Stimulated activated CD4-positive, alpha-beta T cell treated with anti-CD3 and anti-CD28 coated beads, Interleukin-4, amount 100 ng/mL, for 24 hours (primary cell): ENCODE measurements at regions not wholly inside any gene's neighbourhood (a gene's known extent, or its start where the extent isn't known, plus 50 kb on each side); places are given as distances from the start of the nearest gene placed in this dataset.

ENCODE experiments used
- DNase-seq: peaks from one replicate; pipeline ENCODE4 v3.0.0-alpha.2; 2020

DNA sequence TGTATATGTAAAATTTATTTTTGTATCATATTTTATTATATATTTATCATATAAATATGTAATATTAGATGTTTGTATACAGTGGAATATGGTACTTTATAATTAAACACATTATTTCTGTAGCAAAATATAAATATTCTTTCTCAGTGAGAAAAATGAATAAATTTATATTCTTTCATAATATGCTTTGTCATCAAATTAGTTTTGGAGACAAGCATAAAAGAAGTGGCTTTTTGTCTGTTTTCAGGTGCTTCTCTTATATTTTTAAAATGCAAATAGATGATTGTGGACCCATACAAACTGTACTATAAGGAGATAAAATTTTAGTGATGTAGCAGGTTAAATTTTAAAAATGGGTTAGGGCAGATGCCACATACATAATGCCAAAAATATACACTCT lies 222.4 kb upstream of the CNTN5 start:
- no peak for DNase-seq

- DNase-seq: no peak
Measured at GRCh38 chr11:98800696-98801095, 220.1 kb upstream of the CNTN5 start.

DNA sequence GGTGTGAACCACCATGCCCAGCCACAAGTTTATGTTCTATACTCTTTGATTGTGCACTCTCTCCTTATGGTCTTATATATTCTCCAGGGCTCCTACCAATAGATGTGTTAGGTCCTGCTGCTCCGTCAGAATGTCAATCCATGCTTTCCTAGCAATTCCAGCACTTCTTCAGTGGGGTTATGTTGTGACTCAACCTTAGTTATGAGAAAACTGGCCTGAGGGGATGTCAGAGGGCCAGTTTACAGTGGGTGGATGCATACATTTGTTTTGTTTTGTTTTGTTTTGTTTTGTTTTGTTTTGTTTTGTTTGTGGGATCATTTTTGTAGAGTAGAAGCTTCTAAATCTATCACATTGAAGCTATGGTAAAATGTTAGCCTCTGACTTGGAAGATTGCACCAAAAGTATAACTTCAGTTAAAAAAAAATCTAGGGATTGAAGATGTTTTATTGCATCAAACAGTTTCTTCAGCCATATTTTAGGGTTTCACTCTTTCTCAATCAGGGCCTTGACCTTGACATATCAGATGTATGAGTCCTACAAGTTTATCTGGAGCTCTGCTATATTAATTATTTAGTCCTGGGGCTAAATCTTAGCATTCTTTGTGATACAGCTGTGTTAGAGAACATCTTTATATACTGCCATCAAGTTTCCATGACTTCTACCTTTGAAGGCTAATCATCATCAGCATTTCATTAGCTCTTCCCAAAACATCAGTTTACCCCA lies 191.6 kb upstream of the CNTN5 start:
- no peak for DNase-seq

DNA sequence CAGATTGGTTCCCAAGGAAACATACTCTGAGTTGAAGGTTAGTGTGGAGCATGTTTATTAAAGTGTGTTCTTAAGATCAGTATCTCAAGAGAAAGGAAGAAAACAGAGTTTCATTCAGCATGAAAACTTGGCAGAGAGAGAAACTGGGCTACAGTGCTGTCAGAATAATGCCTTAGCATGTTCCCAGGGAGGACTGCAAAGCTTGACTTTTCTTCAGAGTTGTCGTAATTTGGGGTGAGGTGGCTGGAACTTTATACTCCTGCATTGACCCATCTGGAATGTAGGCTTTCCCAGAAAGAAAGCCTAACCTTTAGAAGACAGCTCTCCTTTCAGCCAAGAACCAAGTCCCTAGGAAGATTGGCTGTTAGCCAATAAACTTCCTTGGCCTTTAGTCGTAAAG lies 190.8 kb upstream of the CNTN5 start:
- no peak for DNase-seq

GRCh38 chr11:98834776-98835175 lies 186.0 kb upstream of the CNTN5 start:
- no peak for DNase-seq

DNA sequence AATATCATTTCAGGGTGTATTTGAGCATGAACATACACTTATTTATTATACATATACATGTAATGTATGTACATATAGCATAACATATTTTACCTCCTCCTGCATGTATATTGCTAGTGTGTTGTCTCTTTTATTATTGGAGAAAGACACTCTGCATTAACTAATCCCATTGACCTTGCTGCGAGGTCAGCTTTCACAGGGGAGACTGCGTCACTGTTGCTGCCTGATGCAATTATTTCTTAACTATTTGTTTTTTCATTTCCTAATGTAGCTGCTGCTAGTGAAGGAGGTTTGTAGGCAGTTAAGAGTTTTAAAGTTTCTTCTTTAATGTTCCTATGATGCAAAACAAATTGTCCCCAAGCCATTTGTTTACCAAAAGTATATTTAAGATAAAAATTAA lies 185.4 kb upstream of the CNTN5 start:
- DNase-seq: no peak

- no peak for DNase-seq
Measured at GRCh38 chr11:98836156-98836555, 184.6 kb upstream of the CNTN5 start.

DNA sequence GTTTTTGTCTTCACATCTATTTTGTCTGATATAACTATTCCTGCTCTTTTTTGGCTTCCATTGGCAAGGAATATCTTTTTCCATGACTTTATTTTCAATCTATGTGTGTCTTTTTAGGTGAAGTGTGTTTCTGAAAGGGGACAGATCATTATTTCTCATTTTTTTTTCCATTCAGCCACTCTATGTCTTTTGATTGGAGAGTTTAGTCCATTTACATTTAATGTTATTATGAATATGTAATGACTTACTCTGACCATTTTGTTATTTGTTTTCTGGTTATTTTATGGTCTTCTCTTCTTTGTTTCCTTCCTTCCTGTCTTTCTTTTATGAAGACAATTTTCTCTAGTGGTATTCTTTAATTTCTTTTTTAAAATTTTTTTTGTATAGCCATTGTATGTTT lies 178.6 kb upstream of the CNTN5 start:
- DNase-seq: no peak

GRCh38 chr11:98862169-98862568 lies 158.6 kb upstream of the CNTN5 start:
- no peak for DNase-seq

DNA sequence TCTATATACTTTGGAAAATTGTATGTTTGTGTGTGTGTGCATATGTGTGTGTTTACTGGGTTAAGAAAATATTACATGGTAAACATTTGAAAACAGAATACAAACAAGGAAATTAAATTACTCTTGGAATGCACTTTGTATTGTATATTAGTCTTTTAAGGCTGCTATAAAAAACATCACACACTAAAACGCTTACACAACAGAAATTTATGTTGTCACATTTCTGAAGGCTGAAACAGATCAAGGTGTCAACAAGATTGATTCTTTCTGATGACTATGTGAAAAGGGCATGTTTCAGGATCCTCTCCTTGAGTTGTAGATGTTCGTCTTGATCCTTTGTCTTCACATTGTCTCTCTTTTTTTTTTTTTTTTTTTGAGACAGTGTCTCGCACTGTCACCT lies 149.1 kb upstream of the CNTN5 start:
- DNase-seq: no peak

- DNase-seq: no peak
Measured at GRCh38 chr11:98874050-98874449, 146.7 kb upstream of the CNTN5 start.

DNA sequence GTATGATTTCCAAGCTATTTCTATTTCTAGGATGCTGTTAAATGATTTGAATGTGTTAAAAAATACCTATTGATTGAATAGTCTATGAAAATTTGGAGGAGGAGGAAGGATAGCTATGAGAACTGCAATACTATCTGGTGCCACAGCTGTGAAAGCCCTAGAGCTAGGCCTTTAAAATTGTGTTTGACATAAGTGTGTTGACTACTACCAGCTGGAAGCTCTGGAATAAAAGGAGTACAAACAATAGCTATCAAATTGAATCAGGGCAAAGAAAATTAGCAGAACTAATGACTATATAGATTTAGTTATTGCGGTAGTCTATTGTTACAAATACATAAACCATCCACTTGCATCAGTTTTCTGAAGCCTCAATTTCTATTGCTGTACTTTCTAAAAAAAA lies 124.8 kb upstream of the CNTN5 start:
- no peak for DNase-seq

GRCh38 chr11:98940913-98941312 lies 79.8 kb upstream of the CNTN5 start:
- DNase-seq: no peak

- no peak for DNase-seq
Measured at GRCh38 chr11:98944461-98944860, 76.3 kb upstream of the CNTN5 start.

GRCh38 chr11:98952107-98952506 lies 68.6 kb upstream of the CNTN5 start:
- no peak for DNase-seq

GRCh38 chr11:98955551-98955950 lies 65.2 kb upstream of the CNTN5 start:
- DNase-seq: no peak

- no peak for DNase-seq
Measured at GRCh38 chr11:98964146-98964545, 56.6 kb upstream of the CNTN5 start.

- no peak for DNase-seq
Measured at GRCh38 chr11:98965358-98965757, 55.4 kb upstream of the CNTN5 start.

- DNase-seq: no peak
Measured at GRCh38 chr11:98965775-98966174, 55.0 kb upstream of the CNTN5 start.

GRCh38 chr11:98967005-98967404 lies 53.7 kb upstream of the CNTN5 start:
- DNase-seq: no peak
